Heart left ventricle (tissue), 16 donors: ENCODE measurements at regions not wholly inside any gene's neighbourhood (a gene's known extent, or its start where the extent isn't known, plus 50 kb on each side); places are given as distances from the start of the nearest gene placed in this dataset.

Experiments used
- ATAC-seq, 4 donors: fragments of 200-7000 bp; cut with Tn5 transposase; one replicate each; pipeline ENCODE4 v1.9.1; 2020 to 2022; ENCODE audit warnings: moderate library complexity in 4 of 4, mild to moderate bottlenecking in 3 of 4, moderate number of reproducible peaks in 1 of 4
- DNase-seq, 5 donors: peaks; one replicate each; pipeline ENCODE4 v3.0.0-alpha.2; 2020
- H3K27ac ChIP-seq, 12 donors: fragments of 200-600 bp; sonication (generic) in 4 of 12; one replicate each; pipeline versions ENCODE4 v1.5.0 to v1.8.0; 2016 to 2022; ENCODE audit warnings: mild to moderate bottlenecking in 2 of 12
- H3K27me3 ChIP-seq, 9 donors: fragments of 200-600 bp; sonication (generic) in 2 of 9; one replicate each; pipeline versions ENCODE4 v1.5.1 to v1.8.0; 2016 to 2022; ENCODE audit warnings: mild to moderate bottlenecking in 3 of 9
- H3K36me3 ChIP-seq, 9 donors: fragments of 200-600 bp; sonication (generic) in 2 of 9; one replicate each; pipeline versions ENCODE4 v1.5.0 to v1.8.0; 2018 to 2022; ENCODE audit warnings: mild to moderate bottlenecking in 2 of 9
- H3K4me1 ChIP-seq, 12 donors: fragments of 200-600 bp; sonication (generic) in 4 of 12; one replicate each; pipeline versions ENCODE4 v1.5.0 to v1.8.0; 2016 to 2022; ENCODE audit warnings: mild to moderate bottlenecking in 3 of 12
- H3K4me3 ChIP-seq, 12 donors: fragments of 200-600 bp; sonication (generic) in 4 of 12; one replicate each; pipeline versions ENCODE4 v1.5.0 to v1.8.0; 2017 to 2022; ENCODE audit warnings: mild to moderate bottlenecking in 9 of 12, moderate library complexity in 4 of 12
- H3K9me3 ChIP-seq, 12 donors: fragments of 200-600 bp; sonication (generic) in 4 of 12; one replicate each; pipeline versions ENCODE4 v1.5.0 to v1.8.0; 2016 to 2022; ENCODE audit warnings: mild to moderate bottlenecking in 1 of 12
- CTCF ChIP-seq, 12 donors: fragments of 200-600 bp; sonication (generic) in 4 of 12; IDR thresholded peaks; one replicate each; pipeline versions ENCODE4 v1.5.0 to v1.8.0; 2018 to 2022; ENCODE audit warnings: antibody characterized with exemption in 12 of 12, mild to moderate bottlenecking in 5 of 12
- POLR2A ChIP-seq, 2 donors: fragments of 450-650 bp; IDR thresholded peaks; one replicate each; pipeline ENCODE4 v1.6.1; 2017; ENCODE audit warnings: antibody characterized with exemption in 2 of 2, mild to moderate bottlenecking in 2 of 2, moderate library complexity in 2 of 2
- WGBS, 4 donors: extraction: QIAGEN DNeasy Blood & Tissue Kit in 2 of 4; methylation state at CpG; one replicate each; pipeline versions ENCODE4 v1.1.5 to v1.1.7; 2013 to 2018; 5-methylcytosine and 5-hydroxymethylcytosine counted together
- intact Hi-C, 10 donors: fragments of 100-400 bp; cut with DNase I; formaldehyde crosslinking; loops; one replicate each; pipeline versions ENCODE4 v1.11.1 to v1.14.2; 2022
- donor health status: ischemic (EF 13 %, LVEDD 7.1; RV severe dilation, severe dysfunction).
- donor health status: healthy with polysubstance abuse.
- donor health status: DM: no; HTN: yes; CAD: no.
- donor health status: DM: no; HTN: no; CAD: no.
- donor health status: ischemic (EF 25% LVEDD 6.9; RV normal size, moderate dysfunction).
- donor health status: ischemic (EF 25% LVEDD 5.7; RV mildly dilated, moderate dysfunction).
- donor health status: healthy.
- donor health status: DM: yes; HTN: yes; CAD: no.
- donor health status: ischemic (EF 35%, LVEDD 5.7; RV mildly dilated, moderate dysfunction).
- donor health status: nonischemic (EF 11% LVEDD 7.7; RV severe dilation, severe dysfunction).
- donor health status: DM: yes; HTN: yes; CAD: no.
- donor health status: PGD.
- donor health status: ischemic (EF 29% LVEDD 5.4; RV normal size, mild dysfunction).
- donor health status: nonischemic (EF 23%, LVEDD 6.1; RV moderate dilation, normal function).

- no peaks in the 10 kb centered on the region for H3K36me3 ChIP-seq
- intact Hi-C loops, result loop anchor here in 1 of 10 donors (10.0 kb wide), 1 partner anchor 133 kb away; no protein-coding TSS in a partner anchor
- H3K27me3 ChIP-seq, result no peaks in the 10 kb centered on the region
- WGBS, 4 donors, result 70 to 79% (median 71%) methylated on average over 4 of the region's 4 CpGs
- H3K9me3 ChIP-seq, result peaks cover 0 to 17% (median 6%) of the 10 kb centered on the region in 12 donors
- H3K27ac ChIP-seq, result no peak overlapping the region
- no peak for TF ChIP-seq CTCF (IDR thresholded peaks at IDR 0.05)
- TF ChIP-seq POLR2A (IDR thresholded peaks at IDR 0.05), result no peak
- ATAC-seq, result no peak
- DNase-seq, result no peak
- H3K4me3 ChIP-seq, result no peak overlapping the region
- H3K4me1 ChIP-seq, result no peaks in the 10 kb centered on the region
Measured at GRCh38 chr3:168457954-168458539, 362.3 kb upstream of the GOLIM4 start.

- no peak for DNase-seq
- WGBS, 4 donors, result 60 to 79% (median 64%) methylated on average over 4 to 5 of the region's 5 CpGs
- intact Hi-C loops, result loop anchor here in 1 of 10 donors (10.0 kb wide), 1 partner anchor 131 kb away; no protein-coding TSS in a partner anchor
- H3K27me3 ChIP-seq, result no peaks in the 10 kb centered on the region
- TF ChIP-seq POLR2A (IDR thresholded peaks at IDR 0.05), result no peak
- no peak for TF ChIP-seq CTCF (IDR thresholded peaks at IDR 0.05)
- no peak overlapping the region for H3K27ac ChIP-seq
- no peaks in the 10 kb centered on the region for H3K4me1 ChIP-seq
- H3K9me3 ChIP-seq, result peaks cover 0 to under 1% (median 0%) of the 10 kb centered on the region in 12 donors
- no peaks in the 10 kb centered on the region for H3K36me3 ChIP-seq
- ATAC-seq, result no peak
- H3K4me3 ChIP-seq, result no peak overlapping the region
Measured at GRCh38 chr3:168455814-168456213, 360.1 kb upstream of the GOLIM4 start.

- Histone ChIP-seq H3K4me1 (no peaks in the 10 kb centered on the region), H3K27ac (no peak overlapping the region), H3K36me3 (no peaks in the 10 kb centered on the region), H3K4me3 (no peak overlapping the region), H3K9me3 (no peaks in the 10 kb centered on the region), H3K27me3 (no peaks in the 10 kb centered on the region)
- TF ChIP-seq POLR2A (IDR thresholded peaks at IDR 0.05), result no peak
- no peak for TF ChIP-seq CTCF (IDR thresholded peaks at IDR 0.05)
- WGBS, 4 donors, result 77 to 89% (median 87%) methylated on average over 2 of the region's 2 CpGs
- intact Hi-C loops, result loop anchor here in 1 of 10 donors (10.0 kb wide), 1 partner anchor 129 kb away; no protein-coding TSS in a partner anchor
- DNase-seq (no peak), ATAC-seq (no peak)
Measured at GRCh38 chr3:168453623-168454022, 357.9 kb upstream of the GOLIM4 start.

GRCh38 chr3:168443965-168444364 is 348.2 kb upstream of the GOLIM4 start:
- ATAC-seq, result no peak
- TF ChIP-seq CTCF (IDR thresholded peaks at IDR 0.05) (no peak), POLR2A (IDR thresholded peaks at IDR 0.05) (no peak)

More at GRCh38 chr3:168443965-168444364, 348.2 kb upstream of the GOLIM4 start:
- intact Hi-C loops, result no loop called here
- H3K4me1 ChIP-seq, result no peaks in the 10 kb centered on the region
- H3K4me3 ChIP-seq, result no peak overlapping the region
- no peak for DNase-seq
- H3K27me3 ChIP-seq, result peaks cover 0 to under 1% (median 0%) of the 10 kb centered on the region in 9 donors
- no peaks in the 10 kb centered on the region for H3K9me3 ChIP-seq
- WGBS, 4 donors, result 81 to 95% (median 87%) methylated on average over 1 of the region's 1 CpG
- no peak overlapping the region for H3K27ac ChIP-seq
- no peaks in the 10 kb centered on the region for H3K36me3 ChIP-seq
